ENCODE measurements at regions not wholly inside any gene's neighbourhood (a gene's known extent, or its start where the extent isn't known, plus 50 kb on each side); places are given as distances from the start of the nearest gene placed in this dataset.

DNA sequence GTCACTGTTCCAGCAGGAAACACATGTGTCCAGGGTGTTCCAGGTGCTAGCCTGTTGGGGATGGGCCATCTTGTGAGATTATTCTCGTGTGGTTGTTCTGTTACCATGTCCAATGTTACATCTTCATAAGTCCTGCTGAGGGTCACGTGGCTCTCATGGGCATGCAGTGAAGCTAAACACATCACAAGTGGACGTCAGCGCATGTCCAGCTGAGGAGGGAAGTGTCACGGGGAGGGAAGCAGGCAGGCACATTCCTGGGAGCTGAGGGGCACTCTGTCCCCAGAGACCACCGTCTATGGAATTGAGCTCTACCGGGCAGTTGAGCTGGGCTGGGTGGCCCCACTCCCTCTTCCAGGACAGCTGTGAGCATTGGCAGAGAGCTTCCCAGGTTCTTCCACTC lies 155.3 kb upstream of the TWIST2 start:
- H3K79me2 ChIP-seq (ENCODE audit: low read length): no peaks in the 10 kb centered on the region
- H3F3A ChIP-seq (ENCODE audit: insufficient read depth, low read length): no peaks in the 10 kb centered on the region
- no peak overlapping the region for H3K9ac ChIP-seq (ENCODE audit: low read length)
- no peak for DNase-seq
- no peak overlapping the region for H3K27ac ChIP-seq (ENCODE audit: low read length)
- no peaks in the 10 kb centered on the region for H3K9me2 ChIP-seq (replicated peaks; ENCODE audit: insufficient read depth, low read length)
- no peaks in the 10 kb centered on the region for H3K27me3 ChIP-seq (replicated peaks; ENCODE audit: insufficient read depth, low read length)
- H3K4me3 ChIP-seq (ENCODE audit: low read length): no peak overlapping the region
- H3K4me1 ChIP-seq (ENCODE audit: low read length): no peaks in the 10 kb centered on the region
- no peaks in the 10 kb centered on the region for H3K9me3 ChIP-seq (replicated peaks; ENCODE audit: insufficient read depth, low read length)
- TF ChIP-seq EZH2phosphoT487 (IDR thresholded peaks at IDR 0.05; ENCODE audit: low read length) (no peak), EZH2 (optimal IDR thresholded peaks at IDR 0.05; ENCODE audit: low read depth, low read length) (no peak)
- TF ChIP-seq, protein P1, sequence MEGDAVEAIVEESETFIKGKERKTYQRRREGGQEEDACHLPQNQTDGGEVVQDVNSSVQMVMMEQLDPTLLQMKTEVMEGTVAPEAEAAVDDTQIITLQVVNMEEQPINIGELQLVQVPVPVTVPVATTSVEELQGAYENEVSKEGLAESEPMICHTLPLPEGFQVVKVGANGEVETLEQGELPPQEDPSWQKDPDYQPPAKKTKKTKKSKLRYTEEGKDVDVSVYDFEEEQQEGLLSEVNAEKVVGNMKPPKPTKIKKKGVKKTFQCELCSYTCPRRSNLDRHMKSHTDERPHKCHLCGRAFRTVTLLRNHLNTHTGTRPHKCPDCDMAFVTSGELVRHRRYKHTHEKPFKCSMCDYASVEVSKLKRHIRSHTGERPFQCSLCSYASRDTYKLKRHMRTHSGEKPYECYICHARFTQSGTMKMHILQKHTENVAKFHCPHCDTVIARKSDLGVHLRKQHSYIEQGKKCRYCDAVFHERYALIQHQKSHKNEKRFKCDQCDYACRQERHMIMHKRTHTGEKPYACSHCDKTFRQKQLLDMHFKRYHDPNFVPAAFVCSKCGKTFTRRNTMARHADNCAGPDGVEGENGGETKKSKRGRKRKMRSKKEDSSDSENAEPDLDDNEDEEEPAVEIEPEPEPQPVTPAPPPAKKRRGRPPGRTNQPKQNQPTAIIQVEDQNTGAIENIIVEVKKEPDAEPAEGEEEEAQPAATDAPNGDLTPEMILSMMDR (IDR thresholded peaks at IDR 0.05; ENCODE audit: low read length): no peak
- H2AFZ ChIP-seq (ENCODE audit: low read length): no peak overlapping the region
- no peaks in the 10 kb centered on the region for H3K36me3 ChIP-seq (replicated peaks; ENCODE audit: insufficient read depth, low read length)
- H4K20me1 ChIP-seq (ENCODE audit: insufficient read depth, low read length): no peaks in the 10 kb centered on the region
- no peak overlapping the region for H3K4me2 ChIP-seq (ENCODE audit: low read depth, low read length)

DNA sequence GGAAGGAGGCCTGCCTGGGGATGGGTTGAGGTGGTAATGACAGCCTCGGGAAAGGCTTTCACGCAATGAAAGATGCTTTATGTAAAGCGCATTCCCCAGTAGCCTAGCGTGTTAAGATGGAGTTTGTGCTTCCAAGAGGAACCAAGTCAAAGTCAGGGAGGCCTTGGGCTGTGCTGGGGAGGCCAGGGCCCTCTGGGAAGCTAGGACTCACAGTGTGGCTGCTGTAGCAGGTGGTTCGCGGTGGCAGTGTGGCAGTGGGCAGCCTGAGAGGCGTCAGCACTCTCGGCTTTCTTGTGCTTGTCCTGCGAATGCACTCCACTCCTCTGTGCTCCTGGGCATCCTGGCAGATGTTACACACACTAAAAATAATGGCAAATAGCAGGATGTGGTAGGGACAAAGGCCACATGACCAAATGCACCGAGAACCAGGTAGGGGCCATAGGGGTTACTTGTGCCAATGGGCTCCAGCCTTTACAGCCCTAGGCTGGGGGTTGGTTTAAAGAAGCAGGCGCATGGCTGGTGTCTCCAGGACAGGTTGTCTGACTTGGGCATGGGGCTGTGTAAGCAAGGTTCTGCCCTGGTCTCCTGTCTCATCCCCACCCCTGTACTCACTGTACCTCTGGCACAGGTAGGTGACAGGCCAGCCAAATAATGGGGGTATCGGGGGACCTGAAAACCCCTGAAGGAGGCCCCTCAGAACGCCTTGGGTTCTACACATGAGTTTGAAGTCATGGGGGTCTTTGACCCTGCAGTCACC lies 154.4 kb upstream of the TWIST2 start:
- no peaks in the 10 kb centered on the region for H3F3A ChIP-seq (ENCODE audit: insufficient read depth, low read length)
- H3K4me2 ChIP-seq (ENCODE audit: low read depth, low read length): no peak overlapping the region
- H3K27ac ChIP-seq (ENCODE audit: low read length): no peak overlapping the region
- H3K4me1 ChIP-seq (ENCODE audit: low read length): no peaks in the 10 kb centered on the region
- H3K27me3 ChIP-seq (replicated peaks; ENCODE audit: insufficient read depth, low read length): no peaks in the 10 kb centered on the region
- H3K9ac ChIP-seq (ENCODE audit: low read length): no peak overlapping the region
- no peaks in the 10 kb centered on the region for H3K79me2 ChIP-seq (ENCODE audit: low read length)
- no peaks in the 10 kb centered on the region for H3K36me3 ChIP-seq (replicated peaks; ENCODE audit: insufficient read depth, low read length)
- H2AFZ ChIP-seq (ENCODE audit: low read length): no peak overlapping the region
- DNase-seq: no peak
- TF ChIP-seq, protein P1 (IDR thresholded peaks at IDR 0.05; ENCODE audit: low read length): no peak
- TF ChIP-seq EZH2 (optimal IDR thresholded peaks at IDR 0.05; ENCODE audit: low read depth, low read length): no peak
- no peak for TF ChIP-seq EZH2phosphoT487 (IDR thresholded peaks at IDR 0.05; ENCODE audit: low read length)
- H3K9me3 ChIP-seq (replicated peaks; ENCODE audit: insufficient read depth, low read length): no peaks in the 10 kb centered on the region
- H3K4me3 ChIP-seq (ENCODE audit: low read length): no peak overlapping the region
- no peaks in the 10 kb centered on the region for H4K20me1 ChIP-seq (ENCODE audit: insufficient read depth, low read length)
- no peaks in the 10 kb centered on the region for H3K9me2 ChIP-seq (replicated peaks; ENCODE audit: insufficient read depth, low read length)

DNA sequence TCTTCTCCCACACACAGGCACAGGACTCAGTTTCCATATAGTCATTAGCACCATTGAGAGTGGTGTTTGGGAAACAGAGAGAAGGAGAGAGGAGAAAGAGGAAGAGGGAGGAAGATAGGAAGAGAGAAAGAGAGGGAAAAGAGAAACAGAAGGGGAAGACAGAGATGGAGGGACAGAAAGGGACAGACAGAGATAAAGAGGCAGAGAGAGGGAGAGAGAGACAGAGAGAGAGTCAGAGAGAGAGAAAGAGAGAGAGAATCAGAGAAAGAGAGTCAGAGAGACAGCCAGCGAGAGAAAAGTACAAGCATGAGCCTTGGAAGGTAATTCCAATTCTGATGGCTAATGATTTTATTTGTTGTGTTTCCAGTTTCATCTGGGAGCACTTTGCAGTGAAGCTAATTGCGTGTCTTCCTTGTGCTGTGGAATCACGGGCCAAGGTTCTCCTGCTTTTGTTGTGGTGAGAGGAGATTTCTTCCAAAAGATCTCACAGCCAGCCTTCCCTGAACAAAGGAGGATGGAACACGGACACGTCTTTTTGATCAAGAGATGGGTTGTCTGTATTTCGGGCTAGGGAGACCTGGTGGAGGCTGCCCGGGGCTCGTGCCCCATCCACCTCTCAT lies 153.6 kb upstream of the TWIST2 start:
- TF ChIP-seq EZH2phosphoT487 (IDR thresholded peaks at IDR 0.05; ENCODE audit: low read length): no peak
- no peak for TF ChIP-seq EZH2 (optimal IDR thresholded peaks at IDR 0.05; ENCODE audit: low read depth, low read length)
- TF ChIP-seq, protein P1 (IDR thresholded peaks at IDR 0.05; ENCODE audit: low read length): no peak
- no peaks in the 10 kb centered on the region for H3K79me2 ChIP-seq (ENCODE audit: low read length)

More for the DNA sequence above, 153.6 kb upstream of the TWIST2 start:
- Histone ChIP-seq H3K9me2 (replicated peaks; ENCODE audit: insufficient read depth, low read length) (no peaks in the 10 kb centered on the region), H3K27me3 (replicated peaks; ENCODE audit: insufficient read depth, low read length) (no peaks in the 10 kb centered on the region), H3F3A (ENCODE audit: insufficient read depth, low read length) (no peaks in the 10 kb centered on the region), H3K27ac (ENCODE audit: low read length) (no peak overlapping the region), H2AFZ (ENCODE audit: low read length) (no peak overlapping the region), H3K4me2 (ENCODE audit: low read depth, low read length) (no peak overlapping the region), H4K20me1 (ENCODE audit: insufficient read depth, low read length) (no peaks in the 10 kb centered on the region), H3K36me3 (replicated peaks; ENCODE audit: insufficient read depth, low read length) (no peaks in the 10 kb centered on the region), H3K9me3 (replicated peaks; ENCODE audit: insufficient read depth, low read length) (no peaks in the 10 kb centered on the region), H3K4me1 (ENCODE audit: low read length) (no peaks in the 10 kb centered on the region), H3K9ac (ENCODE audit: low read length) (no peak overlapping the region), H3K4me3 (ENCODE audit: low read length) (no peak overlapping the region)
- no peak for DNase-seq
